ENCODE measurements at regions not wholly inside any gene's neighbourhood (a gene's known extent, or its start where the extent isn't known, plus 50 kb on each side); places are given as distances from the start of the nearest gene placed in this dataset.
"Not testable (repeated sequence)": the region's sequence is repeated elsewhere in the genome, so short reads cannot be mapped to it uniquely, and the experiment has no call there.

- DNase-seq (ENCODE audit: low spot score) (no peak), FAIRE-seq (no peak)
Observed at GRCh38 chr3:145492456-145492855, 668.5 kb downstream of the PLOD2 start.

GRCh38 chr3:145517416-145517815, 643.6 kb downstream of the PLOD2 start:
- FAIRE-seq; DNase-seq (ENCODE audit: low spot score): not testable (repeated sequence)

DNA sequence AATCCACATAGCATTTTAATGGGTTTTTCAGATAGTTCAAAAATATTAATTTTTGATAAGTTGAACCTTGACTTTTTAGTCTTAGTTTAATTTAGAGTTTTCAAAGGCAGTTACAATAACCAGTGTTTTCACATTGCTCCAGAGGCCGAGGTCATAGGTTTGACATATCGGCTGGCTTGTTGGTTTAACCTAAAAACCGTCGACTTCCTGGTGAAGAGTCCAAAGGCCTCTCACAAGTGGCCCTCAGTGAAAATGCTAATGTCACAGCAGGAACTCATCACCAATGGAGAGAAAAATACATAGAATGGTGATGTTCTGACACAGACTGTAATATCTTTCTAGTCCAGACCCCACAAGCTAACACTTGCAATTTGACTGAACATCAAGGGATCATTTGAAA, 642.3 kb downstream of the PLOD2 start:
- DNase-seq (ENCODE audit: low spot score) (no peak), FAIRE-seq (no peak)

- FAIRE-seq = no peak
- no peak for DNase-seq (ENCODE audit: low spot score)
Observed at GRCh38 chr3:145519398-145520047, 641.5 kb downstream of the PLOD2 start.

DNA sequence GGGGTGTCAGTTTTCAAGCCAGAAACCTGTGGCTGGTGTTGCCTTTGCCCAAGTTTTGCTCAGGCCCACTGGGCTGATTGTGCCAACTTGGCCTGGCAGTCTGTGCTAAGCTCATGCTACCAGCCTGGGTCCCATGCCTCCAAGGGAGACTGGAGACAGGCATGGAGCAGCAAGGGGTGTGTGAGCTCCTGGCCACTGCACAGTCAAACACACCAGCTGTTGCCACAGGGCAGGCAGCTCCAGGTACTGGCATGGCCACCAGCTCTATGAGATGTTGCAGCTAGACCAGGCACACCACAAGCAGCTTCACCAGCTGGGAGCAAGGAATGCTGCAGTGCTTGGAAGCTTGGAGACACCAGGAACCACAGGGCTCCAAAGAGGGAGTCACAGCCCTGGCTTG, 638.8 kb downstream of the PLOD2 start:
- FAIRE-seq = no peak
- no peak for DNase-seq (ENCODE audit: low spot score)

- FAIRE-seq (no peak), DNase-seq (ENCODE audit: low spot score) (no peak)
Observed at GRCh38 chr3:145522893-145523651, 637.9 kb downstream of the PLOD2 start.

- DNase-seq (ENCODE audit: low spot score) (no peak), FAIRE-seq (no peak)
Observed at GRCh38 chr3:145531548-145531947, 629.4 kb downstream of the PLOD2 start.

DNA sequence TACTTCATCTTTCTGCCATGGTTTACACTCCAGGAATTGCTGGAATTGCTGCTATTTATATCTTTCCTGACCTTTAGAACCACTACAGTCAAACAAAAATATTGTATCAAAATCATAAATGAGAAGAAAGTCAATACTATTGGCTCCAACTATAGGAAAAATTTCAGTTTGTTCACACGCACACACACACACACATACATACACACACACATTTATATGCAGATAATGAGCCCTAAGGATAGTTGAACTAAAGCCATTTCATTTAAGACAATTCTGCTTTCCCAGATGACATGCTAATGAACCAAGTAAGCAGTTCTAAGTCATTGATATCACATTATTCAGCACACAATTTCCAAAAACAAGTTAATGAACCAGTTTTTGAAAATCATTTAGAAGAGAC, 627.3 kb downstream of the PLOD2 start:
- FAIRE-seq (no peak), DNase-seq (ENCODE audit: low spot score) (no peak)

DNA sequence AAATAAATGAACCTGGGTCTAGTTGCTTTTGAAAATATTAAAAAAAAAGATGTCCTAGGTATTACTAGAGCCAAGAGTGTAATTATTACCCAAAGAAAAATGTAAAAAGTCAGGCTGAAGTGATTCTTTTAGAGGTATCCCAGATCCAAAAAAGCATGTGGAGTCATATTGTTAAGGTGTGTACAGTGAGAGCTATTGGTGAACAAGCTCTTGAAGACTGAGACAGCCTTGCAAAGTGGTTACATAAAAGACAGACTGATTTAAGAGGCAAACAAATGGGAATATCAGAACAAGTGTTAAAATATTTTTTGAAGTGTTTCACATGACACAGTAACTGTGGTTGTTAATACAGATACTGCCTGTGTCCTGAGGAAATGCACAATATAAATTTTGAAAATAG, 624.5 kb downstream of the PLOD2 start:
- DNase-seq (ENCODE audit: low spot score) = no peak
- no peak for FAIRE-seq

DNA sequence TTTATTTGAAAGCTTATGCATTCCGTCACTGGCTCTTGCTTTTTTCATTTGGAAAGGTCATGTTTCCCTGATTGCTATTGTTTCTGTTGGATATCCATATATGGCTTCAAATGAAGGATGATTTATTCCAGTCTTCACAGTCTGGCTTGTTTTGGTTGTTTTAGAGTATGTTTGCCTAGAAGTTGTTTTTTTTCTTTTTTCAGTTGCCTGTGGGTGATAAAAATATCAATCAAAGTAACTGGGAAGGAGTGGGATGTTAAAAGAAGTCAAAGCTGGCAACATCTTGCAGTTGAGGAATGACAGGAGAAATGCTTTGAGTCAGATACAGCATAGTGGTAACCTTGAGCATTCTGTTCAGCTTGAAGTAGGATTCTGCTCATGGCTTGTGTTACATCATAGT, 610.5 kb downstream of the PLOD2 start:
- no peak for DNase-seq (ENCODE audit: low spot score)

GRCh38 chr3:145557405-145557804, 603.6 kb downstream of the PLOD2 start:
- DNase-seq (ENCODE audit: low spot score) (no peak), FAIRE-seq (no peak)

More for the DNA sequence above, 610.5 kb downstream of the PLOD2 start:
- no peak for FAIRE-seq

DNA sequence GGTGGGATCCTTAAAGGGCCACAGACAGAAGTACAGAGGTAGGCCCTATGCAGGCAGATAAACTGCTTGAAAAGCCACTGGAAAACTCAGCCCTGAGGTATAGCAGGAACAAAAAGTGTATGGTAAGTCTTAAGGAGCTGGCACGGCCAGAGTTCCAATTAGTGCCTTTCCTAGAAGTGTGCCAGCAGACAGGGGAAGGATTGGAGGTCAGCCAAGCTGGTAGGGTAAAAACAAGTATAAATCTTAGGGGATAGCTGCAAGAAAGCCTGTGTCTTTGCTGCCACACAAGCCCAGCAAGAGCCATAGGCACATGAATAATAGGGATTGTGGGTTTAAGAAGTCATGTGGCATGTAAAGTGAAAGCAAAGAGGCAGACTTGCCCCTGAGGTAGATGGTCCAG, 582.5 kb downstream of the PLOD2 start:
- FAIRE-seq (no peak), DNase-seq (ENCODE audit: low spot score) (no peak)

DNA sequence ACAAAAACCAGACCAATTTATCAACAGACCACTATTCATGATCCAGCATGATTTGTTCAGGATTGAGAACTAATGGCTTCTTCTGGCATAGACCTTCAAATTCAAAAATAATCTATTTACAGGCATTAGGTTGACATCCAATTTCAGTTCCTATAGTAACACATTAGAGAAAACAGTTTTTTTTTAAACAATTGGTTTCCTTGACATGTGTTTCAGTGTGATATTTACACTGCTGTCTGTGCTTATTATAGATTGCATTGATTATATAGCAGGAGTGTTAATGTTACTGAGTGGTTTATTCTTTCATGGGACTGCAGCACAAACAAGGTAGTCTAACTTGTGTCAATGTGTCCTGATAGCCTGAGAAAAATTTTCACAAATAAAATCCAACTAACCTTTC, 579.3 kb downstream of the PLOD2 start:
- FAIRE-seq = no peak
- DNase-seq (ENCODE audit: low spot score) = no peak

GRCh38 chr3:145604851-145605250, 556.1 kb downstream of the PLOD2 start:
- FAIRE-seq (no peak), DNase-seq (ENCODE audit: low spot score) (no peak)

DNA sequence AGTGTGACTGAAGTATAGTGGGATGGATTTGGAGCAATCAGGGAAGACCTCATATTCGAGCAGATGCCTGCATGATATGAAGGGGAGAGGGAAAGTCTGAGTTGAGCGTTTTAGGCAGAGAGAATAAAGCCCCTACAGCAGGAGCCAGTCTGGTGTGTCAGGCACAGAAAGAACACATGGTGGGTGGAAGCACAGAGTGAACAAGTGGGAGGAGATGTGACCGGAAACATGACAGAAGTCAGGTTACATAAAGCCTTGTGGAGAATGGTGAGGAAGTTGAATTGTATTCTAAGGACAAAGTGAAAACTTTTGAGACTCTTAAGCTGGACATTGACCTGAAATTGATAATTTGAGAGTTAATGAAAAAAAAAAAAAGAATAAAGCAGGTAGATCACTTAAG, 541.0 kb downstream of the PLOD2 start:
- DNase-seq (ENCODE audit: low spot score) (no peak), FAIRE-seq (no peak)

DNA sequence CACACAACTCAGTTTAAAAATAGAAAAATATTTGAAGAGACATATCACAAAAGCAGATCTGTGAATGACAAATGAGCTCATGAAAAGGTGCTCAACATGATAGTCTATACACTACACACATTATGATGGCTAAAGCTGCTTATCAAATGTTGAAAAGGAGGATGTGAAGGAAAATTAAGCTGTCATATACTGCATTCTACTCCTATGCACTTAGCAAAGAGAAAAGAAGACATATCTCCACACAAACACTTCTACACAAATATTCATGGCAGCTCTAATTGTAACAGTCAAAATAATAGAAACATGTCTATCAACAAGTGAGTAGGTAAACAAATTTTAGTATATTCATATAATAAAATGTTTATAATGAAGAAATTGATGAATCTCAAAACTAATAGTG, 540.5 kb downstream of the PLOD2 start:
- no peak for FAIRE-seq
- DNase-seq (ENCODE audit: low spot score) = no peak

DNA sequence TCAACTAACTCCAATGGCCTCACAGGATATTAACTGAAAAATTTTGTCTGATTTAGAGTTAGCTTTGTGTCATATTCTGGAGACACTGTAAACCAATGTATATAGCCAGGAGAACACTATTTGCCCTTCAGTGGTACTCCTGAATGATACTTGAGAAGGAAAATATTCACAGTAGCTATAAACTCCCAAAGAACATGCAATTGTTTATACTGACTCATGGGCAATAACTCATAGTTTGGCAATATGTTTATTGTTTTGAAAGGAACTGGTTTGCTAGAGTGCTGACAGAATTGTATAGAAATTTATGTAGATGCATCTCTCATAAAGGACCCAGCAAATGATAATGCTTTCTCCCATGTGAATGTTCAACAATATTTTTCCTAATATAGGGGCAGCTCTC, 537.6 kb downstream of the PLOD2 start:
- DNase-seq (ENCODE audit: low spot score) (no peak), FAIRE-seq (no peak)

DNA sequence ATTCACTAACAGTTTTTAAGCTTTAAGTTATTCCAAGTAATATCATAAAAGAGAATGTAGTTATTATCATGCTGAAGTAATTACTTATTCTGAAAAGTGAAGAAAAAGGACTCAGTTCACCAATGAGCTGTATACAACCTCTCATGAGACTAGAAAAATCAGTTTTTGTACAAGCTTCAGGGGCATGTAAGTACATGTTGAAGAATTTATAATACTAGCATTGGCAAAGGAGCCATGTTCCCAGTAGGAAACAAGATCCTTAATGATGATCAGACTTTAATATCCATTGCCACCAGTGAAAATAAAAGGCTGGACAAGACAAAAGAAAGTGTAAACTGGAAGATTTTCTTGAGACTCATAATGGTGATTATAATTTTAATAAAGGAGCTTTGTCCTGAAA, 532.8 kb downstream of the PLOD2 start:
- FAIRE-seq (no peak), DNase-seq (ENCODE audit: low spot score) (no peak)

DNA sequence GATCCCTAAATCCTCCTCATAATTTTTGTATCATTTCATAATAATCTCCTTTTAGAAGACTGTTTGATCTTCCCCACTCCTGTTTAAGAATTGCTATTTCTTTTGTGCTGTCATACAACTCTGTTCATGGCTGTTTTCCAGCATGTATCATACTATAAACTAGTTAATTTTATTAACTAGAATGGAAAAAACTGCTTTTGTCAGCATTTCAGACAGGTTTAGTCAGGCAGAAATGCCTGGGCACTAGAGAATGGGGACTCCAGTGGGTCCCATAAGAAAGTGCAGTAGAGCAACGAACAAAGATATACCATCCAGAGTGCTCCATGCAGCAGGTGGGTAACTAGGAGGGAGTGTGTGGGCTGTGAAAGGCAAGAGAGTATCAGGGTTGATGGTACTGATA, 523.9 kb downstream of the PLOD2 start:
- DNase-seq (ENCODE audit: low spot score) (no peak), FAIRE-seq (no peak)

GRCh38 chr3:145639003-145639606, 521.9 kb downstream of the PLOD2 start:
- FAIRE-seq (no peak), DNase-seq (ENCODE audit: low spot score) (no peak)

DNA sequence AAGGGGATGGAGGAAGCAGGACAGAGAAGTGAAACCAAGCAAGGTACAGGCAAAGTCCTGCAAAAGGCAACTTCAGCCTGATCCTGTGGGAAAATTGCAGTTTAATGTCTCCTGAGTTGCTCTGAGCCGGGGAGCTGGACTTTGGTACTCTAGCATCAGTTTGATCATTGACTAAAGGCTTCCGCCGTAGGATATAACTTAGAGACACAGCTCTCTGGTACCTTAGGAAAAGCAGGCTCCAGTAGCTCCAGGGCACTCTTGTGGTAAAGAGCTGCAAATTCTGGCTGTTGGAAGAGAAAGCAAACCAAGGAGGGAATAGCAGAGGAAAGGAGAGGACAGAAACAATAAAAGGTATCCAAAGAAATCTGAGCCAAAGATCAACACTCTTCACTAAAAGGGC, 521.1 kb downstream of the PLOD2 start:
- no peak for FAIRE-seq
- DNase-seq (ENCODE audit: low spot score) = no peak

DNA sequence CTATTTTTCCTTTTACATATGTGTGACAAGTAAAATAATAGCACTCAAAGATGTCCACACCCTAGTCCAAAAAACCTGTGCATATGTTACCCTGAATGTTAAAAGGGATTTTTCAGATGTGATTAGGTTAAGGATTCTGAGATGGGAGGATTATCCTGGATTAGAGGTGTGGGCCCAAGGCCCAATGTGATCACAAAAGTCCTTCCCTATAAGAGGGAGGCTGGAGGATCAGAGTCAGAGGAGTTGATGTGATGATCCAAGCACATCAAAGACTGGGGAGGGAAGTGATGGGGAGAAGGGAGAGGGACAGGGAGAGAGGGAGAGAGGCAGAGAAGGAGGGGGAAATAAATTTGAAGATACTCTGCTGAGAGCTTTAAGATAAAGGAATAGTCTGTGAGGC, 512.6 kb downstream of the PLOD2 start:
- FAIRE-seq (no peak), DNase-seq (ENCODE audit: low spot score) (no peak)

DNA sequence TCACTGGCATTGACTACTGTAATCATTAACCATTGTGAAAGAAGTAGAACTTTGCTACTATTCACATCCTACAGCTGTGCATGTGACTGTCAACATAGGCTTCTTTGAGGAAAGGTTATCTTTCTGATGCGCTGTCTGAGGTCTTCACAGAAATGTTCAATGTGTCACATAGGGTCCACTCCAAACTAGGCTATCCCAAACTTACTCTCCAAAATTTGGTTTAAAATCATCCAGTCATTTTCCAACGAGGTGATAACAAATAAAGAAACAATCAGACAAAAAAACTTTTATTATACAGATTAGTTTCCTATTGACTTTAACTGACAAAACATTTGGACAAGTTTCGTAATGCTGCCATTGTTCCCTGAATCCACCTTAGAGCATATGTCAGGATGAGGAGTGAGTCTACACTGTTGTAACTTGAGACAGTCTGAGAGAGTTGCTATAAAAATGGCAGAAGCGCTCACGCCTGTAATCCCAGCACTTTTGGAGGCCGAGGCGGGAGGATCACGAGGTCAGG, 511.6 kb downstream of the PLOD2 start:
- DNase-seq (ENCODE audit: low spot score) = no peak
- no peak for FAIRE-seq

All from RCC 7860 (cell line).